ENCODE measurements at regions not wholly inside any gene's neighbourhood (a gene's known extent, or its start where the extent isn't known, plus 50 kb on each side); places are given as distances from the start of the nearest gene placed in this dataset.

- Histone ChIP-seq H3K4me1 (ENCODE audit: control insufficient read depth, insufficient read depth, low read length) (no peaks in the 10 kb centered on the region), H3K27me3 (replicated peaks; ENCODE audit: control insufficient read depth, insufficient read depth, low read length) (no peaks in the 10 kb centered on the region), H3K36me3 (ENCODE audit: control insufficient read depth, insufficient read depth, low read length, severe bottlenecking) (no peaks in the 10 kb centered on the region), H3K9ac (ENCODE audit: low read length) (no peak overlapping the region), H3K9me3 (ENCODE audit: control insufficient read depth, low read length) (peaks cover 6% of the 10 kb centered on the region), H3K4me3 (ENCODE audit: low read length) (no peak overlapping the region)
- DNase-seq (ENCODE audit: low read depth) = peak; percentile 64
Measured at GRCh38 chr4:62135565-62136156, 935.5 kb downstream of the ADGRL3 start.

GRCh38 chr4:62133977-62134376 lies 933.9 kb downstream of the ADGRL3 start:
- no peaks in the 10 kb centered on the region for H3K27me3 ChIP-seq (replicated peaks; ENCODE audit: control insufficient read depth, insufficient read depth, low read length)
- H3K36me3 ChIP-seq (ENCODE audit: control insufficient read depth, insufficient read depth, low read length, severe bottlenecking) = no peaks in the 10 kb centered on the region
- H3K9me3 ChIP-seq (ENCODE audit: control insufficient read depth, low read length) = peaks cover 6% of the 10 kb centered on the region
- no peak overlapping the region for H3K4me3 ChIP-seq (ENCODE audit: low read length)
- DNase-seq (ENCODE audit: low read depth) = no peak
- H3K9ac ChIP-seq (ENCODE audit: low read length) = no peak overlapping the region
- H3K4me1 ChIP-seq (ENCODE audit: control insufficient read depth, insufficient read depth, low read length) = no peaks in the 10 kb centered on the region

- Histone ChIP-seq H3K36me3 (ENCODE audit: control insufficient read depth, insufficient read depth, low read length, severe bottlenecking) (no peaks in the 10 kb centered on the region), H3K4me1 (ENCODE audit: control insufficient read depth, insufficient read depth, low read length) (no peaks in the 10 kb centered on the region), H3K9me3 (ENCODE audit: control insufficient read depth, low read length) (peaks cover 6% of the 10 kb centered on the region), H3K9ac (ENCODE audit: low read length) (no peak overlapping the region), H3K27me3 (replicated peaks; ENCODE audit: control insufficient read depth, insufficient read depth, low read length) (no peaks in the 10 kb centered on the region), H3K4me3 (ENCODE audit: low read length) (no peak overlapping the region)
- DNase-seq (ENCODE audit: low read depth) = peak; percentile 69
Measured at GRCh38 chr4:62133101-62133897, 933.2 kb downstream of the ADGRL3 start.

- no peaks in the 10 kb centered on the region for H3K27me3 ChIP-seq (replicated peaks; ENCODE audit: control insufficient read depth, insufficient read depth, low read length)
- no peaks in the 10 kb centered on the region for H3K36me3 ChIP-seq (ENCODE audit: control insufficient read depth, insufficient read depth, low read length, severe bottlenecking)
- DNase-seq (ENCODE audit: low read depth) = no peak
- H3K9ac ChIP-seq (ENCODE audit: low read length) = no peak overlapping the region
- H3K4me3 ChIP-seq (ENCODE audit: low read length) = no peak overlapping the region
- peaks cover 6% of the 10 kb centered on the region for H3K9me3 ChIP-seq (ENCODE audit: control insufficient read depth, low read length)
- no peaks in the 10 kb centered on the region for H3K4me1 ChIP-seq (ENCODE audit: control insufficient read depth, insufficient read depth, low read length)
Measured at GRCh38 chr4:62131049-62131448, 930.9 kb downstream of the ADGRL3 start.

DNA sequence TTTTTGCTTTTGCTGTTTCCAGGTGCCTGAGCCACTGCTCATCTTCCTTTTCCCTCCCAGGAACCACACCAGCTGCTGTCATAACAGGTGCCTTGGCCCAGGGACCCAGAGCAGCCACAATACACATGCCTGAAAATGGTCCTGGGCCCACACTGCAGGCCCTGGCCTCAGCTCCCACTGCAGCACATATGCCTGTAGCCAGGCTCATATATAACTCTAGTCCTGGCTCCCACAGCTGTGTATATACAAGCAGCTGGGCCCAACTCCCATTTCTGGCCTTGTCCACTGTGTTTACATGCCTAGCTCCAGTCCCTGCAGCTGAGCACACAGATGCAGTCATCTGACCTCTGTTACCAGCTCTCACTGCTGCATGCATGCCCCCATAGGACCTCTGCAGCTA lies 930.5 kb downstream of the ADGRL3 start:
- no peaks in the 10 kb centered on the region for H3K36me3 ChIP-seq (ENCODE audit: control insufficient read depth, insufficient read depth, low read length, severe bottlenecking)
- no peaks in the 10 kb centered on the region for H3K4me1 ChIP-seq (ENCODE audit: control insufficient read depth, insufficient read depth, low read length)
- no peak for DNase-seq (ENCODE audit: low read depth)
- peaks cover 6% of the 10 kb centered on the region for H3K9me3 ChIP-seq (ENCODE audit: control insufficient read depth, low read length)
- no peak overlapping the region for H3K9ac ChIP-seq (ENCODE audit: low read length)
- no peaks in the 10 kb centered on the region for H3K27me3 ChIP-seq (replicated peaks; ENCODE audit: control insufficient read depth, insufficient read depth, low read length)
- no peak overlapping the region for H3K4me3 ChIP-seq (ENCODE audit: low read length)

DNA sequence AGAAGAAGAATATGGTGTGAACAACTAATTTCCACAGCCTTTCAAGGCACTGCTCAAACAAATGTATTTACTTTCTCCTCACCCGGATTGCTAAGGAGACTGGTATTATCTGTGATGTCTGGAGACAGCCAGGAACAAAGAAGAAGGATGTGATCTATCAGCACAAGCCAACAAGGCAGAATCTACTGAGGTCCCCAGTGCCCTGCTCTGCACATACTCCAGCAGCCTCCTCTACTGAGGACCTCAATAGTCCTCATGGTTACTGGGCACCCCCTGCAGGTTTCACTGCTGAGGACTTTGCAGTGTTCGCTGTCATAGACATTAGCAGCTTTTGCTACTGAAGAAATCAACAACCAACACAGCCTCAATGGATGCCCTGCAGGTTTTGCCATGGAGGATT lies 930.1 kb downstream of the ADGRL3 start:
- H3K4me1 ChIP-seq (ENCODE audit: control insufficient read depth, insufficient read depth, low read length) = no peaks in the 10 kb centered on the region
- no peaks in the 10 kb centered on the region for H3K36me3 ChIP-seq (ENCODE audit: control insufficient read depth, insufficient read depth, low read length, severe bottlenecking)
- no peaks in the 10 kb centered on the region for H3K27me3 ChIP-seq (replicated peaks; ENCODE audit: control insufficient read depth, insufficient read depth, low read length)
- H3K4me3 ChIP-seq (ENCODE audit: low read length) = no peak overlapping the region
- H3K9me3 ChIP-seq (ENCODE audit: control insufficient read depth, low read length) = peaks cover 6% of the 10 kb centered on the region
- H3K9ac ChIP-seq (ENCODE audit: low read length) = no peak overlapping the region
- DNase-seq (ENCODE audit: low read depth) = no peak

All from adipocyte (in vitro differentiated cells).